ENCODE measurements at regions not wholly inside any gene's neighbourhood (a gene's known extent, or its start where the extent isn't known, plus 50 kb on each side); places are given as distances from the start of the nearest gene placed in this dataset.

- no peak overlapping the region for H3K9ac ChIP-seq (ENCODE audit: low read length)
- DNase-seq (no peak), ATAC-seq (ENCODE audit: low read depth) (no peak)
- H3K9me3 Mint-ChIP-seq (ENCODE audit: insufficient read depth): no peaks in the 10 kb centered on the region
- TF ChIP-seq EZH2 (IDR thresholded peaks at IDR 0.05; ENCODE audit: borderline replicate concordance, insufficient read depth, low read depth, low read length, poor library complexity, severe bottlenecking): no peak
- TF ChIP-seq, protein P1, sequence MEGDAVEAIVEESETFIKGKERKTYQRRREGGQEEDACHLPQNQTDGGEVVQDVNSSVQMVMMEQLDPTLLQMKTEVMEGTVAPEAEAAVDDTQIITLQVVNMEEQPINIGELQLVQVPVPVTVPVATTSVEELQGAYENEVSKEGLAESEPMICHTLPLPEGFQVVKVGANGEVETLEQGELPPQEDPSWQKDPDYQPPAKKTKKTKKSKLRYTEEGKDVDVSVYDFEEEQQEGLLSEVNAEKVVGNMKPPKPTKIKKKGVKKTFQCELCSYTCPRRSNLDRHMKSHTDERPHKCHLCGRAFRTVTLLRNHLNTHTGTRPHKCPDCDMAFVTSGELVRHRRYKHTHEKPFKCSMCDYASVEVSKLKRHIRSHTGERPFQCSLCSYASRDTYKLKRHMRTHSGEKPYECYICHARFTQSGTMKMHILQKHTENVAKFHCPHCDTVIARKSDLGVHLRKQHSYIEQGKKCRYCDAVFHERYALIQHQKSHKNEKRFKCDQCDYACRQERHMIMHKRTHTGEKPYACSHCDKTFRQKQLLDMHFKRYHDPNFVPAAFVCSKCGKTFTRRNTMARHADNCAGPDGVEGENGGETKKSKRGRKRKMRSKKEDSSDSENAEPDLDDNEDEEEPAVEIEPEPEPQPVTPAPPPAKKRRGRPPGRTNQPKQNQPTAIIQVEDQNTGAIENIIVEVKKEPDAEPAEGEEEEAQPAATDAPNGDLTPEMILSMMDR (IDR thresholded peaks at IDR 0.05): no peak
- WGBS (ENCODE audit: insufficient coverage): 72% methylated on average over 11 of the region's 12 CpGs
- H3K4me3 Mint-ChIP-seq: no peak overlapping the region
- no peak overlapping the region for H3K27ac ChIP-seq (ENCODE audit: low read length in 2 of 2)
- CTCF ChIA-PET: no interaction called here
- no peak overlapping the region for H3K4me2 ChIP-seq (replicated peaks; ENCODE audit: low read depth, low read length, poor library complexity, severe bottlenecking)
- H3K9me3 ChIP-seq (ENCODE audit: control extremely low read depth in 1 of 3, control insufficient read depth in 2 of 3, insufficient read depth in 1 of 3, low read length in 2 of 3): peaks cover 0 to 20% (median 0%) of the 10 kb centered on the region in 3 donors
- no peaks in the 10 kb centered on the region for H3K27me3 Mint-ChIP-seq
- H3K27ac Mint-ChIP-seq: no peak overlapping the region
- H3K4me1 Mint-ChIP-seq: no peaks in the 10 kb centered on the region
- H3K4me1 ChIP-seq (ENCODE audit: control insufficient read depth in 2 of 2, insufficient read depth in 2 of 2, low read length in 2 of 2): no peaks in the 10 kb centered on the region
- intact Hi-C loops (cut with micrococcal nuclease): no loop called here
- POLR2A ChIA-PET: no interaction called here
- no peaks in the 10 kb centered on the region for H3K27me3 ChIP-seq (replicated peaks in 1 of 4; ENCODE audit: control extremely low read depth in 1 of 4, control insufficient read depth in 3 of 4, insufficient read depth in 4 of 4, low read length in 3 of 4)
- no peaks in the 10 kb centered on the region for H4K20me1 ChIP-seq (ENCODE audit: control insufficient read depth, insufficient read depth, low read length, poor library complexity, severe bottlenecking)
- no peaks in the 10 kb centered on the region for H3K36me3 ChIP-seq (replicated peaks in 1 of 2; ENCODE audit: control extremely low read depth in 1 of 2, control insufficient read depth in 1 of 2, extremely low read depth in 1 of 2, insufficient read depth in 2 of 2, low read length in 1 of 2)
- H3K79me2 ChIP-seq (ENCODE audit: control insufficient read depth, insufficient read depth, low read length): no peaks in the 10 kb centered on the region
- H2AFZ ChIP-seq (ENCODE audit: insufficient read depth, low read depth, low read length, poor library complexity, severe bottlenecking): no peak overlapping the region
- H3K4me3 ChIP-seq (ENCODE audit: control extremely low read depth in 1 of 5, extremely low read depth in 1 of 5, insufficient read depth in 1 of 5, low read depth in 2 of 5, low read length in 4 of 5): no peak overlapping the region
These were observed 166.8 kb upstream of the GRIK2 start for GRCh38 chr6:101226677-101227135.

- no peaks in the 10 kb centered on the region for H4K20me1 ChIP-seq (ENCODE audit: control insufficient read depth, insufficient read depth, low read length, poor library complexity, severe bottlenecking)
- no peaks in the 10 kb centered on the region for H3K27me3 ChIP-seq (replicated peaks in 1 of 4; ENCODE audit: control extremely low read depth in 1 of 4, control insufficient read depth in 3 of 4, insufficient read depth in 4 of 4, low read length in 3 of 4)
- H3K27me3 Mint-ChIP-seq: no peaks in the 10 kb centered on the region
- no peak for TF ChIP-seq EZH2 (IDR thresholded peaks at IDR 0.05; ENCODE audit: borderline replicate concordance, insufficient read depth, low read depth, low read length, poor library complexity, severe bottlenecking)
- TF ChIP-seq, protein P1 (IDR thresholded peaks at IDR 0.05): no peak
- no peak overlapping the region for H3K4me3 ChIP-seq (ENCODE audit: control extremely low read depth in 1 of 5, extremely low read depth in 1 of 5, insufficient read depth in 1 of 5, low read depth in 2 of 5, low read length in 4 of 5)
- WGBS (ENCODE audit: insufficient coverage): 87% methylated on average over 5 of the region's 5 CpGs
- no peaks in the 10 kb centered on the region for H3K79me2 ChIP-seq (ENCODE audit: control insufficient read depth, insufficient read depth, low read length)
- no peak overlapping the region for H3K27ac ChIP-seq (ENCODE audit: low read length in 2 of 2)
- H3K4me3 Mint-ChIP-seq: no peak overlapping the region
- H3K27ac Mint-ChIP-seq: no peak overlapping the region
- H3K36me3 ChIP-seq (replicated peaks in 1 of 2; ENCODE audit: control extremely low read depth in 1 of 2, control insufficient read depth in 1 of 2, extremely low read depth in 1 of 2, insufficient read depth in 2 of 2, low read length in 1 of 2): no peaks in the 10 kb centered on the region
- ATAC-seq (ENCODE audit: low read depth) (no peak), DNase-seq (no peak)
- H3K4me1 ChIP-seq (ENCODE audit: control insufficient read depth in 2 of 2, insufficient read depth in 2 of 2, low read length in 2 of 2): no peaks in the 10 kb centered on the region
- H3K4me1 Mint-ChIP-seq: no peaks in the 10 kb centered on the region
- no peaks in the 10 kb centered on the region for H3K9me3 Mint-ChIP-seq (ENCODE audit: insufficient read depth)
- H3K9ac ChIP-seq (ENCODE audit: low read length): no peak overlapping the region
- ChIA-PET POLR2A (no interaction called here), CTCF (no interaction called here)
- intact Hi-C loops (cut with micrococcal nuclease): no loop called here
- H3K9me3 ChIP-seq (ENCODE audit: control extremely low read depth in 1 of 3, control insufficient read depth in 2 of 3, insufficient read depth in 1 of 3, low read length in 2 of 3): peaks cover 0 to 16% (median 0%) of the 10 kb centered on the region in 3 donors
- H2AFZ ChIP-seq (ENCODE audit: insufficient read depth, low read depth, low read length, poor library complexity, severe bottlenecking): no peak overlapping the region
- no peak overlapping the region for H3K4me2 ChIP-seq (replicated peaks; ENCODE audit: low read depth, low read length, poor library complexity, severe bottlenecking)
These were observed 162.6 kb upstream of the GRIK2 start for GRCh38 chr6:101230866-101231265.

Data from B cell (primary cell).